ENCODE measurements at regions not wholly inside any gene's neighbourhood (a gene's known extent, or its start where the extent isn't known, plus 50 kb on each side); places are given as distances from the start of the nearest gene placed in this dataset.

DNA sequence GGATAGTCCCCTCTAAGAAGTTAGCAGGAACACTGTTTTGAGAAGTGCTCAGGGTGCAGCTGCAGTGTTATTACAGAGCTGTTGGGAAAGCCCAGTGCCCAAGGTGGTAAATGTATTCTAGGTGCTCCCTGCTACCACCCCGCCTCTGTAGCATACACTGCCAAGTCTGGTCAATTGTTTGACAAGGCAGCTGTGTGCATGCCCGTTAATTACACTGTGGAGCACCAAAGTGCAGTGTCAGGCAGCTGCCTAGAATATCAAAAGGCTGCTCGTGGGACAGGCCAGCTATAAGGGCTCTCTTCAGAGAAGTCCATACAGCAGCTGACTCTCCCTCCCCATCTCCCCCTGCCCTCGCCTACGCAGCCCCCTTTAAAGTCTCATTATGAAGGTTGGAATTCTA is 99.9 kb upstream of the KLHL13 start:
- Histone ChIP-seq H2AFZ (ENCODE audit: low read length) (no peak overlapping the region), H2BK120ac (replicated peaks; ENCODE audit: low read depth, low read length) (no peak overlapping the region), H2BK5ac (ENCODE audit: low read depth, low read length) (no peak overlapping the region), H2BK20ac (ENCODE audit: low read length) (no peak overlapping the region), H3K23me2 (ENCODE audit: low read depth, low read length) (0 out of 2 replicates have a peak, but pooled peaks cover 3% of the 10 kb centered on the region), H3K27me3 (replicated peaks in 1 of 4; ENCODE audit: control insufficient read depth in 3 of 4, extremely low read depth in 1 of 4, insufficient read depth in 3 of 4, low read length in 3 of 4) (no peaks in the 10 kb centered on the region), H3K14ac (ENCODE audit: insufficient read length) (no peak overlapping the region), H3K4me1 (replicated peaks in 1 of 4; ENCODE audit: control insufficient read depth in 3 of 4, insufficient read depth in 4 of 4, low read length in 3 of 4) (no peaks in the 10 kb centered on the region), H2BK12ac (ENCODE audit: low read depth, low read length) (no peak overlapping the region), H4K20me1 (replicated peaks in 1 of 2; ENCODE audit: control insufficient read depth in 1 of 2, insufficient read depth in 2 of 2, low read length in 2 of 2) (peaks cover 0 to 1% of the 10 kb centered on the region in 2 experiments), H3K18ac (ENCODE audit: extremely low read depth, low read length) (no peak overlapping the region), H2BK15ac (ENCODE audit: low read length) (no peak overlapping the region), H3K79me1 (ENCODE audit: low read depth, low read length) (no peaks in the 10 kb centered on the region), H3K4me3 (ENCODE audit: extremely low read depth in 1 of 4, insufficient read depth in 2 of 4, low read depth in 3 of 4, low read length in 4 of 4) (no peak overlapping the region), H3K9ac (replicated peaks in 1 of 4; ENCODE audit: extremely low read depth in 1 of 4, low read depth in 3 of 4, low read length in 3 of 4) (no peak overlapping the region), H3K9me3 (ENCODE audit: insufficient read depth in 2 of 2, low read depth in 1 of 2, low read length in 1 of 2) (no peaks in the 10 kb centered on the region), H4K8ac (ENCODE audit: extremely low read depth, insufficient read depth, low read length) (no peak overlapping the region), H3K4me2 (ENCODE audit: insufficient read depth in 1 of 2, low read depth in 2 of 2, low read length in 2 of 2) (no peak overlapping the region), H2AK5ac (ENCODE audit: low read depth, low read length) (no peak overlapping the region), H3K27ac (ENCODE audit: low read depth, low read length) (no peak overlapping the region), H3K4ac (replicated peaks; ENCODE audit: insufficient read length, low read depth, low read length) (no peak overlapping the region), H3K79me2 (ENCODE audit: control insufficient read depth in 1 of 2, insufficient read depth in 2 of 2, low read length in 2 of 2) (no peaks in the 10 kb centered on the region), H3K23ac (ENCODE audit: insufficient read length) (no peak overlapping the region), H4K91ac (replicated peaks; ENCODE audit: insufficient read length, low read length) (no peak overlapping the region), H4K5ac (ENCODE audit: insufficient read length, low read depth, low read length) (no peak overlapping the region), H3K36me3 (ENCODE audit: control insufficient read depth in 2 of 4, insufficient read depth in 4 of 4, low read length in 3 of 4) (no peaks in the 10 kb centered on the region), H3K56ac (replicated peaks; ENCODE audit: insufficient read length, low read depth, low read length) (no peak overlapping the region)
- DNase-seq (ENCODE audit: low read depth in 1 of 2, low spot score in 2 of 2): no peak
- WGBS, 2 experiments (ENCODE audit: extremely low coverage in 1 of 2, insufficient coverage in 1 of 2, insufficient read length in 1 of 2, insufficient replicate concordance in 2 of 2, low coverage in 1 of 2, low lambda C conversion rate in 2 of 2, missing lambda C conversion rate in 1 of 2): 69% methylated on average over 5 of the region's 5 CpGs; no CpG with 5 or more reads in 1 of the 2 experiments
- no peak for FAIRE-seq
- POLR2A ChIA-PET (ENCODE audit: partially characterized antibody): no interaction called here
- TF ChIP-seq, protein P1, sequence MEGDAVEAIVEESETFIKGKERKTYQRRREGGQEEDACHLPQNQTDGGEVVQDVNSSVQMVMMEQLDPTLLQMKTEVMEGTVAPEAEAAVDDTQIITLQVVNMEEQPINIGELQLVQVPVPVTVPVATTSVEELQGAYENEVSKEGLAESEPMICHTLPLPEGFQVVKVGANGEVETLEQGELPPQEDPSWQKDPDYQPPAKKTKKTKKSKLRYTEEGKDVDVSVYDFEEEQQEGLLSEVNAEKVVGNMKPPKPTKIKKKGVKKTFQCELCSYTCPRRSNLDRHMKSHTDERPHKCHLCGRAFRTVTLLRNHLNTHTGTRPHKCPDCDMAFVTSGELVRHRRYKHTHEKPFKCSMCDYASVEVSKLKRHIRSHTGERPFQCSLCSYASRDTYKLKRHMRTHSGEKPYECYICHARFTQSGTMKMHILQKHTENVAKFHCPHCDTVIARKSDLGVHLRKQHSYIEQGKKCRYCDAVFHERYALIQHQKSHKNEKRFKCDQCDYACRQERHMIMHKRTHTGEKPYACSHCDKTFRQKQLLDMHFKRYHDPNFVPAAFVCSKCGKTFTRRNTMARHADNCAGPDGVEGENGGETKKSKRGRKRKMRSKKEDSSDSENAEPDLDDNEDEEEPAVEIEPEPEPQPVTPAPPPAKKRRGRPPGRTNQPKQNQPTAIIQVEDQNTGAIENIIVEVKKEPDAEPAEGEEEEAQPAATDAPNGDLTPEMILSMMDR (IDR thresholded peaks at IDR 0.05; ENCODE audit: control extremely low read depth in 1 of 3, insufficient read depth in 1 of 3, low read depth in 1 of 3, low read length in 3 of 3): no peak
- TF ChIP-seq TAF1 (IDR thresholded peaks at IDR 0.05; ENCODE audit: low read depth, low read length): no peak
- CTCF ChIA-PET (ENCODE audit: partially characterized antibody): interaction anchor here (0.7 to 1.5 kb wide), 2 partner anchors 10 to 52 kb away, joined by 3 to 4 read pairs; no protein-coding TSS in a partner anchor

Data from H1 (cell line).